NCI-H748 treated with DMSO at 0.1 percent for 48 hours (cell line): ENCODE measurements at regions not wholly inside any gene's neighbourhood (a gene's known extent, or its start where the extent isn't known, plus 50 kb on each side); places are given as distances from the start of the nearest gene placed in this dataset.
"Not testable (repeated sequence)": the region's sequence is repeated elsewhere in the genome, so short reads cannot be mapped to it uniquely, and the experiment has no call there.

Experiments
- DNase-seq: peaks from one replicate; lab custom pipeline; 2025; lab: John Stamatoyannopoulos, UW

DNA sequence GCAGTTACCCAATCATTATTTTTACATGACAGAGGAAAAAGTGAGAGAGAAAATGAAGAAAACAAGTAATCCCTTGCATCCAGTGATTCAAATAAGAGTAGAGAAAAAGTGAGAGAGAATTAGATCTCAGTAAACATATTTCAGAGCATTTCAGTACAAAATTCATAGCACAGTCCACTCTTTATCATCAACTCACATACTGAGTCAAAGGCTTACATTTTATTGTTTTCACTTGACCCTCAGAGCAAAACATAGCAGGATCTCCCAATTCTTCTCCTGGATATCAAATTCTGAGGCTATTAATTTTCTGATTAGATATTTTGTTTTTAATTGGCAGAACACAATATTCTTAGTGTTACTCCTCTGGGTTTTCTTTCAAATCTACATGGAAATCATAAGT, 1568.3 kb upstream of the PRR20A start:
- DNase-seq: no peak

DNA sequence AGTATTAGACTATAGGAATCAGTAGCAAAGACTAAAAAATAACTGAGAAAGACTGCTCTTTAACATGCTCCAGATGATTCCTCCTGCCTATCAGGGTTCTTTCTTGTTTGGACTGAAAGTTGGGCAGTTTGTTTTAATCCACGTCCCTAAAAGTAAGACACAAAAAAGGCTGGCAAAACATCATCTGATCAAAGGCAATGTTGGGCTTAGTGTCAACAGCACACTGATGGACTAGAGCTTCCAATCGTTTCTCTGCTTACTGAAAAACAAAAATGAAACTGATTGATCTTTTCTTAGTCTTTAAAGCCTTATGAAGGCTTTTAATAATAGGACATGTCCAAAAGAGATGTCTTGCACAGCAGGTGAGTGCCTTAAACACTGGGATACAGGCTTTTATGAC, 1567.9 kb upstream of the PRR20A start:
- no peak for DNase-seq

DNA sequence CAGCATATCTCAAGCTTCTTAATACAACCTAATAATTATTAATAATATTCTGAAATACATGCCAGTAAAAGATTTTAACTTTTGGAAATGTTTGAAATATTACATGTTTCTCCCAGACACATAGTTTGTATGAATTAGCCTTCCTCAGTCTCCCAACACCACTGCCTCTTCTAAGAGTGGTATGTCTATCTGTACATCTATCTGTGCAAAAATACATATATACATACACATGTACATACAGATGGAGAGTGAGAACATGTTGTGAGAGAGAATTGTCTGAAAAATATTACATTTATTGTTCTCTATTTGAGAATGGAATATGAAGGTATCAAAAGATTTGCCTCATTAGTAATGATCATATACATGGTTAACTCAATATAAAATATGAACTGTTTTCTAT, 1567.2 kb upstream of the PRR20A start:
- DNase-seq: no peak

DNA sequence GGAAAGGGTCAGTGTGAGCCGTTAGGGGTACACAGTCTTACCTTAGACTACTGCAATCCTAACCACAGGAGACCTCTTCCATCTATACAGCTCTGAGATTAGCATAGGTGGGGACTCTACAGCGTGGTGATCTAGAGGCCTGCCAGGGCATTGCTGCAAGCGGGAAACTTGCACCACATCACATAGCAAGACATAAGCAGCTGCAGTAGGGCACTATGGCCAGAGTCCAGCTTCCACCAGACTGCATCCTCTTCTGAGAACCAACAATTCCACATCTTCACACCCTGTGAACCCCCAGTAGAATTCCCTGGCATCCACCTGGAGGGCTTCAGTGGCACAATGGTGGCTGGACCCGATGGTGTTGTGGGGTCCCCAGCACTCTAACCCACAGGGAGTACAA, 1564.3 kb upstream of the PRR20A start:
- no peak for DNase-seq

DNA sequence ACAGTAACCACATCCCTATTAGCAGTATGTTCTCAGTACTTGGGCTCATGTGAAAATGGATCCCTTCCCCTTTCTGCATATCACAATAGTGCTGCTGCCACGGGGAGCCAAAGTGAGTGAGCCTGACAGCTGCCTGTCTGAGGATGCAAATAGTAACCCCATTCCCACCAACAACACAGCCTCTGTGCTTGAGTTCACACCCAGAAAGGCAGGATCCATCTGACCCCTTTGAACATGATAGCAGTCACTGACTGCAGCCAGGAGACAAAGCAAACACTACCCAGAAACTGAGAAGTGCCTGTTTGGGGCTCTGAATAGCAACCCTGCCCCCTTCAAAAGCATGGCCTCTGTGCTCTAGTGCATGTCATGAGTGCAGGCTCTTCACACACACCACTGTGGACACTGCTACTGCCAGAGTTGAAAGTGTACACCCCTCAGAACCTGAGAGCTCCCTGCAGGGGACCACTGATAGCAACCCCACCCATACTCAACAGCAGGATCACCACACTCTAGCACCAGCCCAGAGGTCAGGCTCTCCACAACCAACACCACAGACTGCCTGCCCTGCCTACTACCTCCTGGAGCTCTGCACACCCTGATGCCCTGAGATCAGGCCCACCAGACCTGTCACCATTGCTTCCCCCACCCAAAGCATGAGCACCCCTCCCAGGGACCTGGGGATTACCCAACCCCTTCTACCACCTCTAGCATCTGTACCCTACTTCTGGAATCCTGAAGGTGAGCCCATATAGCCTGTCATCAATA, 1563.5 kb upstream of the PRR20A start:
- no peak for DNase-seq

DNA sequence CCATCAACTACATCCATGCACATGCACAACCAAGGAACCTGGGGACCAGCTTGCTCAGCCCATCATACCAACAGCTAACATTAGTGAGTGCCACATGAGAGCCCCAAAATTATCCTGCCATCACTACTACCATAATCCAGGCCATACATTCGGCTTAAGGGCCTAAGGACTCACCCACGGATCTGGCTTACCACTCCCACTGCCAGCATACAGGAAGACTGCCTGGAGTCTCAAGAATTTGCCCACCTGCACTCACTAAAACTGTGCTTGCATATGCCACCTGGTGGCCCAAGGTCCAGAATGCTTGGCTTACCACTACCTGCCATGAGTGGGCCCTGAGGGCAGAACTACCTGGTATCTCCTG, 1562.9 kb upstream of the PRR20A start:
- DNase-seq: no peak

DNA sequence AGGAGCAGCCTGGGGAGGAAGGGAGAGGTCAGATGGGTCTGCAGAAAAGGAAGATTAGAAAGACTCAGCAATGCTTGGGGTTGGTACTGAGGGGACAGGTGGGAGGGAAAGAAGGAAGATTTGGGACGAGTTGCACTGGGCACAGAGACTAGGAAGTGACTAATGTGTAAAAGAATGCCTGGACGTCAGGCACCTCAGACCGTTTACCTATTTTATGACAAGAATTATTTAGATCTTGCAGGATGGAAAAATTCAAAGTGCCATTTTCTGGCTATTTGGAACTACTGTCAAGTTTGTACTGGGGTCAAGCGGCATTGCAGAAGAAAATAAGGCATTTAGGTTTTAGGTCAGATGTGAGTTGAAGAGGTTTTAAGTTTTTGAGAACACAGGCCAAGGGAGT, 1558.4 kb upstream of the PRR20A start:
- DNase-seq: not testable (repeated sequence)

DNA sequence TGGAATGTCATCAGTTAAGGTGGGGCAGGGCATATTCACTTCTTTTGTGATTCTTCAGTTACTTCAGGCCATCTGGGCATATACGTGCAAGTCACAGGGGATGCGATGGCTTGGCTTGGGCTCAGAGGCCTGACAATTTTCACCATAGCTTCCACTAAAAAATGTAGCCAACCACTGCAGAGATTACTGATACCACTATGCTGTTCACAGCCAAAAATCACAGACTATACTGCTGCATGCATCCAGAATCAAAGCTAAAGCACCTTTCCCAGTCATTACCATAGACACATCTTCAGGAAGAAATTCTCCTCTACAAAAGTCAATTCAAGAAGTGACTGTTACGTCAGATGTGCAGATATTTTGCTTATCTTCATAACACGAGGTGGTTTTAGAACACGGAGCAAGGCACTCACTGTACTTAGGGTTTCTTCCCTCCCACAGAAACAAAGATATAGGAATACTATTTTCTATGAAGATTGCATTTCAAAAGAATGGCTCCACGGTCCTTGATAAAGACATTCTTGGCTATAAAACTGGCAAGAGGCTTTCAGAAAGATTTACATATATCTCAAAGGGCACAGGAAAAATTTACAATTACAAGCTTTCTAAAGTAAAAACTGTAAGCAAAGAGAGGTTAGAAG, 1556.6 kb upstream of the PRR20A start:
- no peak for DNase-seq

DNA sequence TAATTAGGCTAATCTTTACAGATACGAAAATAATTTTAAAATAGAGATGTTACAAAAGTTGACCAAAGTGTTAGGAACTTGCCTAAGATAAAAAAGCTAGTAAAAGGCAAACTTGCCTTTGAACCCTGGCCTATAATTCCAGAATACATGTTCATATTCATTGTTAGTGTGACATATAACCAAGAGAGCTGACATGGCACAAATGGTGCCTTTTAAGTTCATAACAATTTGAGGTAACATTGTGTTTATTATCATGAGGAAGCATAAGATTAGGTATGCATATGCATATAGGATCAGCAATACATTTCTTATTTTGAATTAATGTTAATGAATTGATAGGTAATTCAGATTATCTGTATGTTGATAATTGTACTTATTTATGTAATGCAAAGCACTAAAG, 1537.9 kb upstream of the PRR20A start:
- no peak for DNase-seq

DNA sequence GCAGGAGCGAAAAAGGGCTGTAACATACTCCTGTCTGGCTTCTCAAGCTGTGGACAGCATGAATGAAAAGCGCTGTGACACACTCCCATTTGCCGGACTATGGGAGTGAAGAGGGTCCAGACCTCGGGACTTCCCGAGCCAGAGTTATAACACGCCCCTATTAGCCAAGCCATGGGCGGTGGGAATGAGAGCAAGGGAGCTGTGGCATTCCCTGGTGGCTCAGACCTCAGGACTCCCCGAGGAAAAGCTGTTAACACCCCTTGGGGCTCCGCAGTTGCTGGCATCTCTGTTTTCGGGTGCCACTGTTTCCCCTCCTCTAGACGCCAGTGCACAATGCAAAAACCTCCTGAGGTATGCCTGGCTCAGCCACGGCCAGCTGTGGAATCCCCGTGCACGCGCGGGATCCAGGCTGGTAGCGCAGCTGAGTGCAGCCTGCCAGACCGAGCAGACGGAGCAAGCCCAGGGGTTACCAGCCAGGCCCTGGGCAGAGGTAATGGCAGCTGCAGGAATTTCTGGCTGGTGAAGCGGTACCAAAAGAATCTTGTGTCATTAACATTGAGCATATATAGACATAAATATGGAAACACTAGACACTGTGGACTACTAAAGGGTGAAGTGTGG, 1534.6 kb upstream of the PRR20A start:
- DNase-seq: no peak

DNA sequence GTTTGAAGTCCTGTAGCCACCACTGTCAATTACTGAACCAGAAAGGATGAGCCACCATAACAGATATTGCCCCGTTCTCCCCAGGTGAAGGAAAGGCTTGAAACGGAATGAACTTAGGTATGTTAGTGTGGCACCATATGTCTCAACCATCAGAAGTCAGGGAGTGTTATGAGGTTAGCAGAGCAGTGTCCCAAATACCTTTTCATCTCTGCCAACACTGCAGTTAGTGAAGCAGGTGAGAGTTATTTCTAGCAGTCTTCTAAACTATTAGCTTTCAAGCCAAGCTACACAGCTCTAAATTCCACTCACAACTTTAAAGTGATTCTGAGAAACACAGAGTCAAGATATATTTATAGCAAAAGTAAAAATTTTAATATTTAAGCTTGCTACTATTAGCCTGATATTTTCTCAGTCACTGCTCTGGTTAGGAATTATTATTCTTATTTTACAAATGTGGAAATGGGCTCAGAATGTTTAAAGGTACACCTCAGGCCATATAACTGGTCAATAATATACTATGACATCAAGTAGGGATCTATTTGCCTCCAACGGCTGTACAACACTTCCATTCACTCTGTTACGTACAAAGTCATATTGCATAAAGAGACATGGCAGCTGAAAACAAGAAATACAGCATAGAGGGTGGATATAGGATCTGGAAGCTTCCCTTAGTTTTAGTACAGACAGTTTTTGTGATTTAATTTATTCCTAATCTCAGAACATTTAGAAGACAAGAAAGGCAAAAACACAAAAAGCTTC, 1527.1 kb upstream of the PRR20A start:
- no peak for DNase-seq

DNA sequence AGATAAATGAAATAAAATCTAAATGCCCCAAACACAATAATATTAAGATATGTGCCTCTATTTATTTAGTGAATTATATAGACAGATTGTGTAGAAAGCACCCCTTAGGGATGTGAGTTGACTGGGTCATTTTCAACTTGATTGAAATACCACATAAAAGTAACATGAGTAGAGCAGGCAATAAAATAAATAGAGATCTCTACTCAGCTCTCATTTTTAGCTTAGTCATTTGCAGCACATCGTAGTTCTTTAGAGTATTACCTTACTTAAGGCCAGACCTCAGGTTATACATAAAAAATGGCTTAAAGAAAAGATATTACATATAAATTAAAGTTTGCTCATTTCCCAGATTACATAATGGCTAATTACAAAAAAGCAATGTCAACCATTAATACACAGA, 1525.6 kb upstream of the PRR20A start:
- DNase-seq: no peak

DNA sequence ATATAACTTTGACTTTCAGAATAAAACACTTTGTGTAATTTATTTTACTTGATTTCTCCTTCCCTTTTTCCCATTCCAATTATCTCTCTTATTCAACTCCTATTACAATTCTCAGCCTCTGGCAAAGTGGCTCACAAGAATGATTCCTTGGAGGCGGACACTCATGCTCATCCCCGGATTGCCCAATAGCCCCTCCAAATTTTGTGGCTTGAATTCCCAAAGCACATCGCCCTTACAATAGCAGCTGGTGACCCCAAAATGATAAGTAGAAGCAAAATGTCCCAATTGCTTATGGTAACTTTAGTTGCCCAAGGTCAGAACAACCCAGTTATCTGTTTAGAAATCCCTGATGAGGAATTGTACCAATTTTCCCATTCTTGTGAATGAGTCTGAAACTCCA, 1523.5 kb upstream of the PRR20A start:
- DNase-seq: no peak

DNA sequence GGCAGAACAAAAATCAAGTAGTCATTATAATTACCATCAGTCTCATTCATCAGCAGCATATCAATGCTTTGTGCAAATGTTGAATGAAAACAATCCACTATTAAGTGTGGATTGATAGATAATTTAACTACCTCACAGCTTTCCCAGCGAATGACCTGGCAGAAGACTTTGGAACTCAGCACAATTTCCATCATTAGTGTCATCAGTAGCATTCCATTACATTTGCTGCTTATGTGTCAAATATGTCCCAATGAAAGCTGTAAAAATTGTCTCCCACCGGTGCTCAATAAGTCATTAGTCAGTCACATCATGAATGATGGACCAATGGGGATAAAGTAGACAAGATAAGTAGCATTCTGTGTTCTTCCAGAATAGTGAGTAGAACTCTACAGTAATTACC, 1513.5 kb upstream of the PRR20A start:
- no peak for DNase-seq

DNA sequence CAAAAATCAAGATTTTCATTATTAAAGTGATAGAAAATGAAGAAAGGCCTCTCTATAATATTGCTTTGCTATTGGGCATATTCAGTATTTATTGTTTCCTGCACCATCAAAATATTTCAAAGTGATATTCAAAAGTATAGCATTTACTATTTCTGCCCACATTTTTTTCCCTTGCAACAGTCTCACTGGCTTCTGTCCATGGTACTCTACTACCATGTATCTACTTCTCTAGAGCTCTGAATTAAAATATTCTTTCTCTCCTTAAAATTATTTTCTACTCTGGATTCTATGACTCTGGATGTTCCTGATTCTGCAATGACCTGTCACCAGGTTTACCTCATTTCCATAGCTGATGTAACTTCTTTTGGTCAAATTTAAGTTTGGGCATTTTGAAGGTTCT, 1508.3 kb upstream of the PRR20A start:
- DNase-seq: no peak

DNA sequence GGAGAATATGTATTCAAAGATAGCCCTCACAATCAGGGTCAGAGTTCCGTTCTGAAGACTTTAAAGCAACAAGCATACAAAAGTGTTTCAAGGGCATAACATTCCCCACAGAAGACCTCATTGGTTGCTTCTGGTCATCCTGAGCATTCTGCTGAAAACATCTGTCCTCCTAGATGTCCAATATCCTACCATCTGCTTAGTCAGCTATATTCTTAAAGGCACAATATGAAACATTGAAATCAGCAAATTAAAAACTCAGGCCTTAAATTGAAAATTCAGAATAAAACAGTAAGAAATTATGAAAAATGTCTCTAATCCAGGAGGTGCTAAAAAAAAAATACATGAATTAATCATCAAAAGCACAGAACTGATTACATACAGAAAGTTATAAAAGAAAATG, 1491.2 kb upstream of the PRR20A start:
- DNase-seq: no peak

DNA sequence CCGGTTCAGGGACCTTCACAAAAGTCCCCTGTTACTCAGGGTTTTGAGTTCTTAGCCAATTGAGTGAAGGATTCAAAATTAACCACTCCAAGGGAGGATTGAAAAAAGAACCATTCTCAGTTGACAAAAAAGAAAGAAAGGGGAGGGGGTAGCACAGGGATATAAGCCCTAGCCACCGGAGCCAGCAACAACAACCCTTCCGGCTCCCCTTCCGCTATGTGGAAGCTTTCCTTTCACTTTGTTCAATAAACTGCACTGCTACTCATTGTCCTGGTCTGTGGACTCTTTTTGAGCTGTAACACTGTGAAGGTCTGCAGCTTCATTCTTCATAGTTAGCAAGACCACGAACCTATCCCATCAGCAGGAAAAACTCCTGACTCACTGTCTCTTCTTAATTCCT, 1488.1 kb upstream of the PRR20A start:
- no peak for DNase-seq

DNA sequence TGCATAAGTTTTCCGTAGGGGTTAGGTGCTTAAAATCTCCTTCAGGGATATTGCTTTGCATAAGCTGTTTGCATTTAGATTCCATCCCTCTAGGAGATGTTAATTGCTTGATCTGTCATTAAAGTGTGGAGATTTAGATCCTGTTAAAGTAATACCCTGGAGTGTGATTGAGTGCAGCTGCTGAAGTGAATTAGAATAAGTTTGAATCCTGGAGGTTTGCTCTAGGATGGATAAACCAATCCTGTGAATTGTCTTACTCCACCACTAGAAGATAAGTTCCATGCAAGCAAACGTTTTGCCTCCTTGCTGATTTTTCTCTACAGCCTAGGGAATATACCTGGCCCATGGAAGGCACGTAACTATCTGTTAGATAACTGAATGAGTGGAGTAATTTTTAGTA, 1487.2 kb upstream of the PRR20A start:
- no peak for DNase-seq

DNA sequence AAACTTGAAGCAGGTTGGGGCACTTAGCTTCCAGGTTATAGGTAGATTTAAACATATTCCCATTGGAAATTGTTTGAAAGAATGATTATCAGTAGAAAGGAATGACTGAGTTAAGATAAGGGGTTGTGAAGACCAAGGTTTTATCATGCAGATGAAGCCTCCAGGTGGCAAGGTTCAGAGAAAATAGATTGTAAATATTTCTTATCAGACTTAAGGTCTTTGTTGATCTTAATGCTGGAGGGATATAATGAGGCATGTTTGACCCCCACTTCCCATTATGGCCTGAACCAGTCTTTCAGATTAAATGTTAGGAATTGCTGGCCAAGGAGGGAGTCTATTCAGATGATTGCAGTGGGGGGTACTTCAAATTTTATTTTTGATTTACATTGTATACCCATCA, 1486.5 kb upstream of the PRR20A start:
- no peak for DNase-seq

DNA sequence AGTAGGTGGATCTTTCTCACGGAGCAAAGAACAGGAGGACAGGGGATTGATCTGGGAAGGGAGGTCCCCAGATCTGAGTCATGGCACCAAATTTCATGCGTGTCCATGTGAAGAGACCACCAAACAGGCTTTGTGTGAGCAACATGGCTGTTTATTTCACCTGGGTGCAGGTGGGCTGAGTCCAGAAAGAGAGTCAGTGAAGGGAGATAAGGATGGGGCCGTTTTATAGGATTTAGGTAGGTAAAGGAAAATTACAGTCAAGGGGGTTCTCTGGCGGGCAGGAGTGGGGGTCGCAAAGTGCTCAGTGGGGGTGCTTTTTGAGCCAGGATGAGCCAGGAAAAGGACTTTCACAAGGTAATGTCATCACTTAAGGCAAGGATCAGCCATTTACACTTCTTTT, 1480.5 kb upstream of the PRR20A start:
- DNase-seq: not testable (repeated sequence)

DNA sequence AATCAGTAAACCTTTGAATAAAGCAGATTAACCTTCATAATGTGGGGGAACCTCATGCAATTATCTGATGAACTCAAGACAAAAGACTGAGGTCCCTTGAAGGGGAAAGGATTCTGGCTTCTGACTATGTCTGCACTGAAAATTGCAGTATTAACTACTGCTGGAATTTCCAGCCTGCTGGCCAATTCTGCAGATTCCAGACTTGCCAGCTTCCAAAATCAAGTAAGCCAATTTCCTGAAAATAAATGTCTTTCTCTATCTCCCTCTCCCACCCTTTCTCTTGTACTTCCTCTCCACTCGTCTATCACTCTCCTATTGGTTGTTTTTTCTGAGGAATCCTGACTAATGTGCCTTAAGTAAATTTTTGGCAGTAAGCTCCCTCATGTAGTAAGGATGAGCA, 1479.9 kb upstream of the PRR20A start:
- DNase-seq: no peak

DNA sequence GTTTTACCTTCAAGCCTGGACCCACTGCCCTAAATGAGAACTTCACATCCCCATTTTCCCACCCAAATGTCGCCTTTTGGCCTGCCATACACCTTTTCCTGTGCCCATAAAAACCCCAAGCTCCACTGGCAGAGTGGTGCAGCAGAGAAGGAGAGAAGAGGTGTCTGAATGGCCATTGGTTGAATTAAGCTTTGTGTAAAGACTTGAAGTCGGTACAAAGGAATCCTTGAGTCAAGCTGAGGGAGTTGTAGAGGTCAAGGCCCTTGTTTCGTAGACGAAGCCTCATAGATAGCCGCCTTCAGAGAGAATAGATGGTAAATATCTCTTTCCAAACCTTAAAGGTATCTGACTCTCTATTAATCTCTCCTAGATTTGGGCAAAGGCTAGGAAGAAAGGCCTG, 1479.2 kb upstream of the PRR20A start:
- no peak for DNase-seq

DNA sequence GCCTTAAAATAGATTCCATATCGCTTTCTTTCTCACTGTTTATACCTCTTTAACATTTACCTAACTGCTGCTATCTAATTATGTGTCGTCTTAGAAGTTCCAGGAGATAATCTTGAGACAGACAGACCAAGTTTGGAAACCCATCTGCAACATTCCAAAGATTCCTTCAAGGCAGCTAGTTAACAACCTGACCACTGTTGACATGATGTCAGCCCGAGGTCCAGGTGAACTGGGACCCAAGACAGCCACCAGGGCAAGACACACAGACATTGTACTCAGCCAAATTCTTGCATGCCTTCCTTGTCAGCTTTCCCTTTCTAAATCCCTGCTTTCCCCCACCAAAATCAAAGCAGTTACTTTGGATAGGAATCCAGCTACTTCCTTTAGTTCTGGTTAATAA, 1476.5 kb upstream of the PRR20A start:
- DNase-seq: no peak
